ENCODE measurements at regions not wholly inside any gene's neighbourhood (a gene's known extent, or its start where the extent isn't known, plus 50 kb on each side); places are given as distances from the start of the nearest gene placed in this dataset.

DNA sequence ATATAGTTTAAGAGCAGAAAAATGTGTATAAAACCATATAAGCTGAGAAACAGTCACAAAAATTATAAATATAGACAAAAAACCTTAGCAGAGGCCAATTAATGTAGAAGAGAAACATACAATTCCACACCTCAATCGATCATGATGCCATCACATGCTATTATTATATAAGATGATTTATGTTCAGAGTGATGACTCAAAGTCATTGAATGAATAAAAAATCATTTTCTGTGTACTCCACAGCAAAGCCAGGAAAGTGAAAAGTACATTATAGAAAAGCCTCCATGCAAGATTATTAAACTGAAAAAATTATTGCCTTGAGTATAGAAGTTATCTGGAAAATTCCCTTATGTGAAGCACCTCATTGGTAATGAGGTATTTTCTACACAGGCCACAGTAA is 229.2 kb upstream of the PPFIA2 start:
- no peak for DNase-seq (ENCODE audit: extremely low read depth in 1 of 11, low read depth in 9 of 11, low spot score in 4 of 11)

DNA sequence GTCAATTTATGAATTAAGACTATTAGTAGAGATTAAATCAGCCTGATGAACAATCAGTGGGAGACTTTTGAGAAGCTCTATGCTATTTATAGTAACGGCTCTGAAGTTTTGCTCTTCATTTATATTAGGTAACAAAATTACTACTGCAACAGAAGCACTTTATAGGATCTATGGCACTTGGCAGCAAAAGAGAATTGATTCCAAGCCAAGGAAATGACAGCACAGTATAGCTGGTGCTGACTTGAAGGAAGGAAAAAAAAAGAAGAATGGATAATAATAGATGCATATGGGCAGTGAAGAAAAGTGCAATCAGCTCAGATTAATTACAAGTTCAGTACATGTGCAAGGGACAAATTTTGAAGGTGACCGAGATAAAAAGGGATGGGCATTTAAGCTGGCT is 228.2 kb upstream of the PPFIA2 start:
- no peak for DNase-seq (ENCODE audit: extremely low read depth in 1 of 11, low read depth in 9 of 11, low spot score in 4 of 11)

DNA sequence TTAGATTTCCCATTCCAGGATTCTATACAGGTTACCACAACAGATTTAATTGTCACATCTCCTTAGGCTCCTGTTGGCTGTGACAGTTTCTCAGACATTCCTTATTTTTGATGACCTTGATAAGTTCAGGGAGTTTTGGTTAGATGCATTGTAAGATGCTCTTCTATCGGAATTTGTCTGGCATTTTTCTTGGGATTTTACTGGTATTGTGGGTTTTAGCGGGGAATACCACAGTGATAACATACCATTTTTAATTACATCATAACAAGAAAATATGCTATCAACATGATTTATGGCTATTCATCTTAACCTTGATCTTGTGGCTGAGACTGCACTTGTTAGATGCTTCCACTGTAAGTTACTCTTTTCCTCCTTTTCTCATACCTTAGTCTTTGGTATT is 217.5 kb upstream of the PPFIA2 start:
- DNase-seq (ENCODE audit: extremely low read depth in 1 of 11, low read depth in 9 of 11, low spot score in 4 of 11): no peak

DNA sequence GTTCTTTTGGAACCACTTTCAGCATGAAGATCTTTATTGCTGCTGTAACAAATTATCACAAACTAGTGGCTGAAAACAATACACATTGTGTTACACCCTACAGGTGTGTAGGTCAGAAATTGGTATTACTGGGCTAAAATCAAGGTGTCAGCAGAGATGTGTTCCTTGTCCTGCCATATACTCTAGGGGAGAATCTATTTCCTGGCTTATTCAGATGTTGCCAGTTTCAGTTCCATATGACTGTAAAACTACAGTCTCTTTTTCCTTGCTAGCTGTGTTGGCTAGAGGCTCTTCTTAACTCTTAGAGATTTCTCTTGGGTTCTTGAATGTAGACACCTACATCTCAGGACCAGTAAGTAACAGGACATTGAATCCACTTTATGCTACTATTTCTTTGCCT is 215.6 kb upstream of the PPFIA2 start:
- no peak for DNase-seq (ENCODE audit: extremely low read depth in 1 of 11, low read depth in 9 of 11, low spot score in 4 of 11)

GRCh38 chr12:81968421-81968820 is 209.3 kb upstream of the PPFIA2 start:
- DNase-seq (ENCODE audit: extremely low read depth in 1 of 11, low read depth in 9 of 11, low spot score in 4 of 11): no peak

GRCh38 chr12:81963636-81964035 is 204.5 kb upstream of the PPFIA2 start:
- no peak for DNase-seq (ENCODE audit: extremely low read depth in 1 of 11, low read depth in 9 of 11, low spot score in 4 of 11)

- no peak for DNase-seq (ENCODE audit: extremely low read depth in 1 of 11, low read depth in 9 of 11, low spot score in 4 of 11)
Measured at GRCh38 chr12:81963026-81963425, 203.9 kb upstream of the PPFIA2 start.

DNA sequence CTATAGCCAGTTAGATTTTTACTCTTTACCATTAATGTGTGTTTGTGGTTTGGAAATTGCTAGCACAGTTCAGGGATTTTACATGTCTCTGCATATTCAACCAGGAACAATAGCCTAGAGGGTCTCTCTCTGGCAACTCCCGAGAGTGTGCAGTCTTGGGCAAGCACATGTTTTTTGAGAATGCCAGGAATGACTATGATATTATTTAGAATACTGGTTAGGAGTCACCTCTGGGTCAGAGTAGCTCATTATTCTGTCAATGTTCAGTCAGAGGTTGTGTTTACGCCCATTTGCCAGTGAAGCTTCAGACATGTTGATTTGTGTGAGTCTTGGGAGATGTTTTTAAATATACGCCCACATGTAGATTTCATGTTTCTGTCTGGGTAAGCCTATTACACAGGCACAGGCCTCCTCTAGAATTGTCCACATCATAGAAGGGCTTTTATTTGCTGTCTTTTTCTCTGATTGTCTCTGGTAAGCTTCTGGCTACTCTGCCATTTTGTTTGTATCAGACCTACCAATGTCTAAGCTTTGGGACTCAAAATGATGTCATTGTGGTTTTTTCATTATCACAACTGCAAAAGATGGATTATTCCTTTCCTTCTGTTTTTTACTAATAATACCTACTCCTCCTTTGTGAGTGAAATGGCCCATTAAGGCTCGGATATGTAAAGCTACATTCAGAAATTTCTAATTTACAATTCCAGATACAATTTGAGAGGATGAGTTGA is 203.1 kb upstream of the PPFIA2 start:
- DNase-seq (ENCODE audit: extremely low read depth in 1 of 11, low read depth in 9 of 11, low spot score in 4 of 11): no peak

DNA sequence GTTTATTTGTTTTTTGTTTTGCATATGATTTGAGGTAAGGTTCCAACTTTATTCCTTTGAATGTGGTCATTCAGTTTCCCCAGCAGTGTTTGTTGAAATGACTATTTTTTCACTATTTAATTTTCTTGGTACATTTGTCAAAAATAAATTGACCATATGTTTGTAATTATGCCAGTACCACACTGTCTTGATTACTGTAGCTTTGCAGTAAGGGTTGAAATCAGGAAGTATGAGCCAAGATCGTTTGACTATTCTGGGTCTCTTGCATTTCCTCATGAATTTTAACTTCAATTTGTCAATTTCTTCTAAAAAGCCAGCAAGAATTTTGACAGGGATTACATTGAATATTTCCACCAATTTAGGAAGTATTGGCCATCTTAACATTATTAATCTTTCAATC is 199.3 kb upstream of the PPFIA2 start:
- DNase-seq (ENCODE audit: extremely low read depth in 1 of 11, low read depth in 9 of 11, low spot score in 4 of 11): no peak

- DNase-seq (ENCODE audit: extremely low read depth in 1 of 11, low read depth in 9 of 11, low spot score in 4 of 11): no peak
Measured at GRCh38 chr12:81957631-81958030, 198.5 kb upstream of the PPFIA2 start.

DNA sequence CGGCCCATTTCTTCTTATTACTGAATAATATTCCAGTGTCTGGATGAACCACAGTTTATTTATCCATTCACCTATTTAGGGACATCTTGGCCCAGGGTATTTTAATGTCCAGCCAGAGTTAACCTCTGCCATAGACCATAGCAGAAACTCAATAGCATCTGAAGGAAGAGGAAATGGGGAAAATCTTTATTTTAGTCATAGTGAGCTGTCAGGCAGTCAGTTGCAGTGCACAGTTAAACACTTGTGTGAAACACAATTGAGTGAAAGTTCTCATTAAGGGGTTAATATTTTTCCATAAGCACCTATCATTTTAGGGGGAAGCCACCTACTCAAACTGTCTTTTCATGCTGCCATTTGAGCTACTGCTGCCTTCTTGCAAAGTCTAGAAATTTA is 197.3 kb upstream of the PPFIA2 start:
- DNase-seq (ENCODE audit: extremely low read depth in 1 of 11, low read depth in 9 of 11, low spot score in 4 of 11): no peak

DNA sequence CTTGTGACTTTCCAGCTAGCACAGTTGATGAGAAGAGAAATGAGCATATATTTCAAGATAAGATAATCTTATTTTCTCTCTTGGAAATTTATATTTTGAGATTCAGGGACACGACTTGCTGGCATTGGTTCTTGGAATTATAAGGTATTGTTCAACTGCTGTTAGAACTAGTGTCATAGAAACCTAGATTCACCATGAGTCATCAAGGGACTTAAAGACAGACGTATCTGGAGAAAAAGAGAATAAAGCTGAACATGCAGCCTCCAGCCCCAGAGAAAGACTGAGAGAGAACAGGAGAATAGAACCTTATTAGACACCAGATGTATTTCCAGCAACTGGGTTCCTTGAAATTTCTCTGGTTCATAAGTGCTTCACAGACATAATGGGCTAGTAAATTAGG is 194.4 kb upstream of the PPFIA2 start:
- no peak for DNase-seq (ENCODE audit: extremely low read depth in 1 of 11, low read depth in 9 of 11, low spot score in 4 of 11)

DNA sequence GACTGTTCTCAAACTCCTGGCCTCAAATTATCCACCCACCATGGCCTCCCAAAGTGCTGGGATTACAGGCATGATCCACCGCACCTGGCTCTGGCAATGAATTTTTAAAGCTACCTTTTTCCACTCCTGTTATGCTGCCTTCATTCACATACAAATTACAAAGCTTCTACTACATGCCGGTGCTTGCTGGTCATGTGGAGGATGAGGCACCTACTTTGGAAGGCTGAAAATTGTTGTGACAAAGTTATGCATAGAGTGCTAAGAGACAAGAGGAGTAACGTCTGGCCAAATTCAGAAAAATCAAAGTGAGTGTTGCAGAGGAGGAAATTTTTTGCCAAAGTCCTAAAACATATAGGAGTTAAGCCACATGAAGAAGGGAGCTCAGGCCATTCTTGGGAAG is 191.7 kb upstream of the PPFIA2 start:
- DNase-seq (ENCODE audit: extremely low read depth in 1 of 11, low read depth in 9 of 11, low spot score in 4 of 11): no peak

GRCh38 chr12:81949841-81950308 is 190.7 kb upstream of the PPFIA2 start:
- DNase-seq (ENCODE audit: extremely low read depth in 1 of 11, low read depth in 9 of 11, low spot score in 4 of 11): no peak

- no peak for DNase-seq (ENCODE audit: extremely low read depth in 1 of 11, low read depth in 9 of 11, low spot score in 4 of 11)
Measured at GRCh38 chr12:81949416-81949815, 190.3 kb upstream of the PPFIA2 start.

DNA sequence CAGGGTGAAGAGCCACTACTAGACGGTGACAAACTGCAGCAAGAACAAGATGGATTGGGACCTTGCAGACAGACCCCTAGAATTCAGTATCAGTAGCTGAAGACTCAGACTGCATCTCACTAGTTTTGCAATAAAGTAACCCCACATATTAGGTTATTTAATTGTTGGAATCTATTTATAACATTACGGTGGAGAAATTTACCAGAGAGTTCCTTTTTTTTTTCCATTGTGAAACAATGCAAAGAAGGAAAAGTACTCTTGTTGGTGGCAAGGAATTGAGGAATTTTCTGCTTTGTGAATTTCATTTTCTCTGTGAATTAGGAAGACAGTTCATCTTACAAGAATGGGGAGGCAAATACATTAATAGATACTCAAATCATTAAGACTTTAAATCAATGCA is 185.7 kb upstream of the PPFIA2 start:
- DNase-seq (ENCODE audit: extremely low read depth in 1 of 11, low read depth in 9 of 11, low spot score in 4 of 11): no peak

GRCh38 chr12:81942594-81942993 is 183.4 kb upstream of the PPFIA2 start:
- no peak for DNase-seq (ENCODE audit: extremely low read depth in 1 of 11, low read depth in 9 of 11, low spot score in 4 of 11)

DNA sequence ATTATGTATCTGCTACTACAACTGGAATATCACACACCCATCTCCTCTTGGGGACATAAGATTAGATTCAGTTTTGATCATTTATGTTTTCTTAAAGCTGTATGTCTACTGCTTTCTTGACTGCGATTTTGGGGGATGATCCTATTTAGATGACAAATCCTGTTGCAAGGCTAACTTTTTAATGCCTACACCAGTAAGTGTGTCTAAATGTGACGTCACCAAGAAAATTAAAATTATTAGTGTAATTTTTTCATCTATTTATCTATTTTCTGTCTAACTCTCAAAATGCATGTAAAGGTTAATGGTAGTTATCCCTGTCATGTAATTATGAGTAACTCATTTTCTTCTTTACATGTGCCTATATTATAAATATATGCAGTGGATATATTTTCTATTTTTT is 170.9 kb upstream of the PPFIA2 start:
- DNase-seq (ENCODE audit: extremely low read depth in 1 of 11, low read depth in 9 of 11, low spot score in 4 of 11): no peak

GRCh38 chr12:81896771-81897170 is 137.6 kb upstream of the PPFIA2 start:
- no peak for DNase-seq (ENCODE audit: extremely low read depth in 1 of 11, low read depth in 9 of 11, low spot score in 4 of 11)

- no peak for DNase-seq (ENCODE audit: extremely low read depth in 1 of 11, low read depth in 9 of 11, low spot score in 4 of 11)
Measured at GRCh38 chr12:81888961-81889360, 129.8 kb upstream of the PPFIA2 start.

DNA sequence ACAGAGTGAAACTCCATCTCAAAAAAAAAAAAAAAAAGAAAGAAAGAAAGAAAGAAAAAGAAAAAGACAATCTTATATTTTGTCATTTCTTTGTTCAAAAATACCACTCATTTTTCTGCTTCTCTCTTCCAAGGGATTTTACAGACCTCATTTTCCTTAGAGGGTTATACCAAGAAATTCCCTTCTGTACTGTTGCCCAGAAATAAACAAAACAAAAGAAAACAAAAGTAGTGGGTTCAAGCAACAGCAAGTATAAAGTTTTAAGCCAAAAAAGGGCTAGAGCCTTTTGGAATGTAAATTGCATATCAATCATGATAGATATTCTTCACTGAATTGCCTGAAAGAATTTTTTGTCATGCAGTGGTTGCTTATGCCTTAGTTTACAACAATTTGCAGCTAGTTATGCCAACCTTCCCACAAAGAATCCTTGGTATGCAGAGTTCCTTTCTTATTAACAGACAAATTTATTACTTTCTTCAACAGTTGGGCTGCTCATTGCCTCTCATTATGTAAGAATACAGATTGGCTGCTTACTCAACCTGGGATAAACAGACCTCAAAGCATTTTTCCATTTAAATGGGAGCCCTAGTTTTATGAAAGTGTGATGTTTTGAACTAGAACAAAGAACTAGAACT is 129.1 kb upstream of the PPFIA2 start:
- DNase-seq (ENCODE audit: extremely low read depth in 1 of 11, low read depth in 9 of 11, low spot score in 4 of 11): peak in 3 of 11 donors; percentile 4 to 17 (median 9)
